RWPE1 (cell line): ENCODE measurements at regions not wholly inside any gene's neighbourhood (a gene's known extent, or its start where the extent isn't known, plus 50 kb on each side); places are given as distances from the start of the nearest gene placed in this dataset.
"Not testable (repeated sequence)": the region's sequence is repeated elsewhere in the genome, so short reads cannot be mapped to it uniquely, and the experiment has no call there.

Source experiments
- CTCF ChIA-PET: fragments of 350-600 bp; sonication (Branson Sonifier 250); formaldehyde crosslinking; extraction: SDS; loops from one replicate; lab custom pipeline; 2021; lab: Yijun Ruan, JAX
- POLR2A ChIA-PET: fragments of 400-600 bp; formaldehyde crosslinking; extraction: SDS; loops from one replicate; lab custom pipeline; 2020; ENCODE audit warnings: antibody characterized with exemption; ENCODE audit not compliant: low non-redundant PET; lab: Yijun Ruan, JAX
- DNase-seq: peaks from one replicate; pipeline ENCODE4 v3.0.0; 2012; ENCODE audit warnings: low spot score
- H3K27ac ChIP-seq: fragments of 450-650 bp; 2 replicates; pipeline ENCODE4 v1.5.1; 2017
- CTCF ChIP-seq: fragments of 450-650 bp; conservative IDR thresholded peaks from 2 replicates; pipeline ENCODE4 v1.5.1; 2017; ENCODE audit warnings: low read depth, mild to moderate bottlenecking

- ChIA-PET POLR2A (no interaction called here), CTCF (no interaction called here)
- DNase-seq: no peak
- TF ChIP-seq CTCF: no peak
- no peak overlapping the region for H3K27ac ChIP-seq
Measured at GRCh38 chr7:94307399-94308048, 87.2 kb upstream of the COL1A2 start.

- H3K27ac ChIP-seq: no peak overlapping the region
- ChIA-PET CTCF (no interaction called here), POLR2A (no interaction called here)
- TF ChIP-seq CTCF: no peak
- no peak for DNase-seq
Measured at GRCh38 chr7:94311515-94311914, 83.2 kb upstream of the COL1A2 start.

- POLR2A ChIA-PET: no interaction called here
- TF ChIP-seq CTCF: no peak
- DNase-seq: no peak
- CTCF ChIA-PET: interaction anchor here (0.6 kb wide), 1 partner anchor 10 kb away, joined by 4 read pairs; no protein-coding TSS in a partner anchor
- H3K27ac ChIP-seq: no peak overlapping the region
Measured at GRCh38 chr7:94313926-94314325, 80.8 kb upstream of the COL1A2 start.

DNA sequence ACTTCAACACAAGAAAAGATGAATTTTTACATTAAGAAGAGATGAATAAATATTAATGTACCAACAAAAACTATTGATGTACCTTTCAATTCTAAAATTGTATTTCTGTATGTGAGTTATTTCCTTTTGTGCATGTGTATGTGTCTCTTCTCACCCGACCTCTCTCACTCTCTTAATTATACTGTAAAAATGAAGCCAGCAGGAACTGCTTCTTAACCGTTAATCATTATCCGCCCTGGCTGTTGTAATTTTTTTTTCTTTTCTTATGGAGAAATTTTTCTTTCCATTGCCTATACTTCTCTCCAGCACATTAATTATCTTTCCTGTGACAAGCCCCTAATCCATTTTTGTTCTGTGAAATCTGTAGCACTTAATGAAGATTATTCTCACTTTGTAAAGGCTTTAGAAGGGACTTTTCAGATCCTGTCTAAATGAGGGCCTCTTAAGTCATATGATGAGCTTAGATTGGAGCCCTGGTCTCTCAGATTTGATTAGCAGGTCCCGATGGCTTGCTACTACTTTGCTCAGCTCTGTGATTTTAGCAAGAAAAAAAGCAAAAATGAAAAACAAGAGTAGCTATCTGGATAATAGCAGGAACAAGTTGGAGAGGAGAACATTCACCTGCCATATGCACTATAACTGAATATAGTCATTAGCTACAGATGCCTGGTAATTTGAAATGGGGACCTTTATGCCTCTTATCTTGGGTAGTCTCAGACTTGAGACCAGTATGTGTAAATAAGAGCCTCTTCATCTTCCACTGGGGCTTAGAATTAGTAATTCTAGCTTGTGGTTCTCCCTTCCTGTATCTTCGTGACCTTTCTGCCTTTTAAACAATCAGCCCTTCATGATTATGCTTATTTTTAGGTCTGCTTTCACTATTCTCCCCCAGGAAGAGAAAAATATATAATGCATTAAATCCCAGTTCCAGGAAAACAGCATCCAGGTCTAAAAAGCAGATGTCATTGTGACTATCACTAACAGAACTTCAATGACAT is 80.0 kb upstream of the COL1A2 start:
- no peak overlapping the region for H3K27ac ChIP-seq
- ChIA-PET CTCF (no interaction called here), POLR2A (no interaction called here)
- TF ChIP-seq CTCF: no peak
- no peak for DNase-seq

- POLR2A ChIA-PET, H3K27ac ChIP-seq, CTCF ChIA-PET, DNase-seq: not testable (repeated sequence)
Measured at GRCh38 chr7:94321138-94321537, 73.6 kb upstream of the COL1A2 start.

DNA sequence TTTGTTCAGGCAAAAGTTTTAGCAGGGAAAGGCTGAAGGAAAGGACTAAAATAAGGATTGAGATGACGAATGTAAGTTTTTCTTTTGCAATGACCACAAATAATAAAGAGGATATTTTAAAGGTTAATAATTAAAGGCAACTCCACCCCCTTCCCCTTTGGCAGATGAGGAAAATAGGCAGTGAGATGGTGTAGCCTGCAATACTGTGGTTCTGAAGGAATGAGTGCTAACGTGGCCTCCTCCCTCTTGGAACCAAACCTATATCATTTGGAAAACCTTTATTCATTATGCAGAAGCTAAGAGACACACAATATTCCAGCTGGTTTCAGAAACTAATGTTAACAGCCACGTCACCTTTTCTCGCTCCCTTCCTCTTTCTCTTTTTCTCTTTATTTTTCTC is 70.9 kb upstream of the COL1A2 start:
- POLR2A ChIA-PET: no interaction called here
- no peak for TF ChIP-seq CTCF
- H3K27ac ChIP-seq: no peak overlapping the region
- no peak for DNase-seq
- CTCF ChIA-PET: interaction anchor here (0.6 to 0.8 kb wide), 3 partner anchors 10 to 337 kb away, joined by 3 to 5 read pairs (median 4); no protein-coding TSS in a partner anchor
